Natural killer cell (primary cell): ENCODE measurements at regions not wholly inside any gene's neighbourhood (a gene's known extent, or its start where the extent isn't known, plus 50 kb on each side); places are given as distances from the start of the nearest gene placed in this dataset.

Source experiments
- ATAC-seq, 3 donors: fragments of 150-1000 bp in 2 of 3; fragments of 200-7000 bp in 1 of 3; cut with Tn5 transposase; 1 replicate in 1 of 3; 2 replicates in 2 of 3; pipeline ENCODE4 v1.10.0; 2021; ENCODE audit warnings: mild to moderate bottlenecking in 2 of 3, moderate library complexity in 2 of 3
- DNase-seq, 2 donors: peaks; one replicate each; pipeline versions ENCODE4 v3.0.0 to v3.0.0-alpha.2; 2013 to 2021; ENCODE audit warnings: mixed read lengths in 1 of 2
- H3K27ac ChIP-seq: one replicate; pipeline ENCODE4 v1.5.1; 2013; ENCODE audit warnings: mild to moderate bottlenecking, low read length
- H3K27me3 ChIP-seq: one replicate; pipeline ENCODE4 v1.6.1; 2013; ENCODE audit warnings: low read length; ENCODE audit not compliant: control insufficient read depth, insufficient read depth
- H3K36me3 ChIP-seq: one replicate; pipeline ENCODE4 v1.6.1; 2013; ENCODE audit warnings: low read length; ENCODE audit not compliant: control insufficient read depth, insufficient read depth
- H3K4me1 ChIP-seq: one replicate; pipeline ENCODE4 v1.6.1; 2013; ENCODE audit warnings: low read length; ENCODE audit not compliant: control insufficient read depth, insufficient read depth
- H3K4me3 ChIP-seq: one replicate; pipeline ENCODE4 v1.5.1; 2013; ENCODE audit warnings: low read length
- H3K9me3 ChIP-seq: one replicate; pipeline ENCODE4 v1.6.1; 2013; ENCODE audit warnings: low read length; ENCODE audit not compliant: control insufficient read depth, insufficient read depth
- H3K27ac Mint-ChIP-seq, 2 donors: one replicate each; pipeline ENCODE4 v1.8.0; 2022; ENCODE audit warnings: mild to moderate bottlenecking in 2 of 2, mixed read lengths in 2 of 2, moderate library complexity in 1 of 2
- H3K27me3 Mint-ChIP-seq, 2 donors: one replicate each; pipeline ENCODE4 v1.8.0; 2022; ENCODE audit warnings: low read depth in 2 of 2, mixed read lengths in 2 of 2
- H3K36me3 Mint-ChIP-seq: one replicate; pipeline ENCODE4 v1.8.0; 2022; ENCODE audit warnings: mixed read lengths
- H3K4me1 Mint-ChIP-seq, 2 donors: one replicate each; pipeline ENCODE4 v1.8.0; 2022; ENCODE audit warnings: mixed read lengths in 2 of 2
- H3K4me3 Mint-ChIP-seq: one replicate; pipeline ENCODE4 v1.8.0; 2022; ENCODE audit warnings: mild to moderate bottlenecking, moderate library complexity, mixed read lengths
- H3K9me3 Mint-ChIP-seq, 2 donors: one replicate each; pipeline ENCODE4 v1.8.0; 2022; ENCODE audit warnings: mixed read lengths in 2 of 2
- WGBS: methylation state at CpG from one replicate; pipeline ENCODE4 v1.1.7; 2013; ENCODE audit warnings: missing lambda C conversion rate; ENCODE audit not compliant: insufficient coverage; 5-methylcytosine and 5-hydroxymethylcytosine counted together
- intact Hi-C: fragments of 100-400 bp; cut with micrococcal nuclease; formaldehyde crosslinking; loops from one replicate; pipeline ENCODE4 v1.14.2; 2022
- TF ChIP-seq, protein P1 (sequence below): fragments of 200-600 bp; IDR thresholded peaks from one replicate; pipeline ENCODE4 v1.8.0; 2022; ENCODE audit warnings: antibody characterized with exemption

DNA sequence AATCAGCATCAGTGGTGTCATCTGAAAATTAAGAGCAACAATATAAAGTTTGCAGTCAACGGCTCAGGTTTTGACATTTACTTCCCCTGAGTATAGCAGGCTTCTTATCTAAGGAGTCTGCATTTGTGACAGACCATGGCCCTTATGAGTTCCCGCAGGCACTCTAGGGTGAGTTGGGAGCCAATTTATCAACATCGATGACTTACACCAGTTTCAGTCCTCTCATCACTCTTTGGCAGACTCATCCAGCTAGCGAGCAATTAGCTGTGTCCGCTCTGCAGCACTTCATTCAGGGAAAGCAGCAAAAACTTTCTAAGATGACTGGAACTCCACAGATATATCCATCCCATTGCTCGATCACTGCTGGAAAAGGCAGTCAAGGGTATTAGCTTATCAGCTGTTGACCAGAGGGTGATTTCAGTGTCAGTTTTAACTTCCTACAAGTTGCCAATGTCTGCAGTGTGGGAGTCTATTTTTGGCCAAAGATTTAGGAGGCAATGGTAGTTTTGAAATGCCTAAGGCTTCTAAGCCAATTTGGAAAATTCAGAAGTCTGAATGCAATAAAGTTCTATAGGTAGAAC is 625.1 kb upstream of the TENM3 start:
- Mint-ChIP-seq H3K27me3 (no peaks in the 10 kb centered on the region), H3K4me3 (no peak overlapping the region), H3K9me3 (peaks cover 0 to 2% of the 10 kb centered on the region in 2 donors), H3K4me1 (no peaks in the 10 kb centered on the region), H3K27ac (no peak overlapping the region), H3K36me3 (no peaks in the 10 kb centered on the region)
- H3K27ac ChIP-seq = no peak overlapping the region
- no peaks in the 10 kb centered on the region for H3K4me1 ChIP-seq
- DNase-seq (no peak), ATAC-seq (no peak)
- no peak overlapping the region for H3K4me3 ChIP-seq
- no peaks in the 10 kb centered on the region for H3K27me3 ChIP-seq
- H3K9me3 ChIP-seq = no peaks in the 10 kb centered on the region
- 91% methylated on average over 6 of the region's 6 CpGs for WGBS
- H3K36me3 ChIP-seq = no peaks in the 10 kb centered on the region
- TF ChIP-seq, protein P1, sequence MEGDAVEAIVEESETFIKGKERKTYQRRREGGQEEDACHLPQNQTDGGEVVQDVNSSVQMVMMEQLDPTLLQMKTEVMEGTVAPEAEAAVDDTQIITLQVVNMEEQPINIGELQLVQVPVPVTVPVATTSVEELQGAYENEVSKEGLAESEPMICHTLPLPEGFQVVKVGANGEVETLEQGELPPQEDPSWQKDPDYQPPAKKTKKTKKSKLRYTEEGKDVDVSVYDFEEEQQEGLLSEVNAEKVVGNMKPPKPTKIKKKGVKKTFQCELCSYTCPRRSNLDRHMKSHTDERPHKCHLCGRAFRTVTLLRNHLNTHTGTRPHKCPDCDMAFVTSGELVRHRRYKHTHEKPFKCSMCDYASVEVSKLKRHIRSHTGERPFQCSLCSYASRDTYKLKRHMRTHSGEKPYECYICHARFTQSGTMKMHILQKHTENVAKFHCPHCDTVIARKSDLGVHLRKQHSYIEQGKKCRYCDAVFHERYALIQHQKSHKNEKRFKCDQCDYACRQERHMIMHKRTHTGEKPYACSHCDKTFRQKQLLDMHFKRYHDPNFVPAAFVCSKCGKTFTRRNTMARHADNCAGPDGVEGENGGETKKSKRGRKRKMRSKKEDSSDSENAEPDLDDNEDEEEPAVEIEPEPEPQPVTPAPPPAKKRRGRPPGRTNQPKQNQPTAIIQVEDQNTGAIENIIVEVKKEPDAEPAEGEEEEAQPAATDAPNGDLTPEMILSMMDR = no peak
- intact Hi-C loops = no loop called here

GRCh38 chr4:181618896-181619295 is 624.3 kb upstream of the TENM3 start:
- TF ChIP-seq, protein P1 = no peak
- no peaks in the 10 kb centered on the region for H3K36me3 Mint-ChIP-seq
- no peaks in the 10 kb centered on the region for H3K27me3 ChIP-seq

DNA sequence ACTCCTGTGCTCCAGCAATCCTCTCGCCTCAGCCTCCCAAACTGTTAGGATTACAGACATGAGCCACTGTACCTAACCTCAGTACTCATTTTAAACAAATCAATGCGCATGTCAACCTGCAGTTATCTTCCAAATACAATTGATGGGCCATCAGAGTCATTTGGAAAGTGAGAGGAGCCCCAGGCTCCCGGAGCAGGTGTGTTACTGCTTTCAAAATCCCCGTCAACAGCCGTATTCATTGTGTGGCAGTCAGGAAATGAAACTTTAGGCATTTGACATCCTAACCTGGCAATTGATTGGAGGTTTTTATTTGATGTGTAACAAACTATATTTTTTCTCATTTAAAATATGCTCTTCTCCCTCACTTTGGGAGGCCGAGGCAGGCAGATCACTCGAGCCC is 623.6 kb upstream of the TENM3 start:
- TF ChIP-seq, protein P1 = no peak
- Histone ChIP-seq H3K9me3 (no peaks in the 10 kb centered on the region), H3K36me3 (no peaks in the 10 kb centered on the region), H3K4me3 (no peak overlapping the region), H3K27ac (no peak overlapping the region), H3K4me1 (no peaks in the 10 kb centered on the region), H3K27me3 (no peaks in the 10 kb centered on the region)
- intact Hi-C loops = no loop called here
- Mint-ChIP-seq H3K9me3 (peaks cover 0 to 2% of the 10 kb centered on the region in 2 donors), H3K4me1 (no peaks in the 10 kb centered on the region), H3K4me3 (no peak overlapping the region), H3K36me3 (no peaks in the 10 kb centered on the region), H3K27me3 (no peaks in the 10 kb centered on the region), H3K27ac (no peak overlapping the region)
- WGBS = 70% methylated on average over 7 of the region's 7 CpGs
- ATAC-seq = no peak
- DNase-seq = no peak

More at GRCh38 chr4:181618896-181619295, 624.3 kb upstream of the TENM3 start:
- Mint-ChIP-seq H3K9me3 (peaks cover 0 to 2% of the 10 kb centered on the region in 2 donors), H3K4me1 (no peaks in the 10 kb centered on the region), H3K4me3 (no peak overlapping the region), H3K27ac (no peak overlapping the region), H3K27me3 (no peaks in the 10 kb centered on the region)
- WGBS = 76% methylated on average over 5 of the region's 5 CpGs
- ATAC-seq (no peak), DNase-seq (no peak)
- Histone ChIP-seq H3K4me3 (no peak overlapping the region), H3K36me3 (no peaks in the 10 kb centered on the region), H3K4me1 (no peaks in the 10 kb centered on the region), H3K27ac (no peak overlapping the region), H3K9me3 (no peaks in the 10 kb centered on the region)
- intact Hi-C loops = no loop called here
